ENCODE measurements at regions not wholly inside any gene's neighbourhood (a gene's known extent, or its start where the extent isn't known, plus 50 kb on each side); places are given as distances from the start of the nearest gene placed in this dataset.

GRCh38 chr2:60400462-60401246 lies 152.8 kb downstream of the BCL11A start:
- no peak for DNase-seq

GRCh38 chr2:60394463-60394862 lies 159.0 kb downstream of the BCL11A start:
- DNase-seq = no peak

- no peak for DNase-seq
These were observed 161.6 kb downstream of the BCL11A start for GRCh38 chr2:60391649-60392375.

- no peak for DNase-seq
These were observed 162.2 kb downstream of the BCL11A start for GRCh38 chr2:60391230-60391629.

GRCh38 chr2:60386436-60386835 lies 167.0 kb downstream of the BCL11A start:
- DNase-seq = no peak

- DNase-seq = no peak
These were observed 167.8 kb downstream of the BCL11A start for GRCh38 chr2:60385648-60386047.

GRCh38 chr2:60383401-60384143 lies 169.9 kb downstream of the BCL11A start:
- DNase-seq = no peak

- DNase-seq = no peak
These were observed 173.0 kb downstream of the BCL11A start for GRCh38 chr2:60380411-60380810.

GRCh38 chr2:60379684-60380083 lies 173.8 kb downstream of the BCL11A start:
- no peak for DNase-seq

- DNase-seq = no peak
These were observed 174.2 kb downstream of the BCL11A start for GRCh38 chr2:60379216-60379615.

- DNase-seq = no peak
These were observed 175.6 kb downstream of the BCL11A start for GRCh38 chr2:60377825-60378224.

- no peak for DNase-seq
These were observed 177.2 kb downstream of the BCL11A start for GRCh38 chr2:60376252-60376651.

- no peak for DNase-seq
These were observed 181.8 kb downstream of the BCL11A start for GRCh38 chr2:60371681-60372080.

- no peak for DNase-seq
These were observed 182.2 kb downstream of the BCL11A start for GRCh38 chr2:60371219-60371618.

GRCh38 chr2:60370814-60371213 lies 182.6 kb downstream of the BCL11A start:
- no peak for DNase-seq

GRCh38 chr2:60368456-60368855 lies 185.0 kb downstream of the BCL11A start:
- no peak for DNase-seq

GRCh38 chr2:60366135-60366712 lies 187.2 kb downstream of the BCL11A start:
- no peak for DNase-seq

- DNase-seq = no peak
These were observed 187.9 kb downstream of the BCL11A start for GRCh38 chr2:60365556-60365955.

- no peak for DNase-seq
These were observed 189.0 kb downstream of the BCL11A start for GRCh38 chr2:60364491-60364890.

- no peak for DNase-seq
These were observed 192.0 kb downstream of the BCL11A start for GRCh38 chr2:60361498-60361897.

- DNase-seq = no peak
These were observed 193.9 kb downstream of the BCL11A start for GRCh38 chr2:60359569-60359968.

- no peak for DNase-seq
These were observed 195.0 kb downstream of the BCL11A start for GRCh38 chr2:60358476-60358875.

- no peak for DNase-seq
These were observed 195.5 kb downstream of the BCL11A start for GRCh38 chr2:60357996-60358395.
